ENCODE measurements at regions not wholly inside any gene's neighbourhood (a gene's known extent, or its start where the extent isn't known, plus 50 kb on each side); places are given as distances from the start of the nearest gene placed in this dataset.

DNA sequence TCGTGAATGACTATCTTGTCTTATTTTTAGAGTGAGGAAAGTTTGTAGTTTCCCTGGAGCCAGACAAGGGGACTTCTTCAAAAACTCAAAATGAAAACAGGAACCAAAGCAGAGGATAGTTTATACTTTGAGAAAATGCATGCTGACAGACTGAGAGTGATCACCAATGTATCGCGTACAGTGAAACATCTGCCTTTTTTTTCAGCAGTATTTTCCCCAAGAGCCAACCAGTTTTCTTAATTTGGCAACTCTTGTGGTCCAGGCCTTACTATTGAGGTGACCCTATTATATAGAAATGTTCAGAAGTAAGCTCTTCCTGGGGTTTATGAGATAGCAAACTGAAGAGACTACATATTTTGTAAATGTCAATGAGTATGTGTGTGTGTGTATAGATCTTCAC, 153.7 kb upstream of the VRK2 start:
- Histone ChIP-seq H2AFZ (ENCODE audit: low read length) (no peak overlapping the region), H3K4me3 (ENCODE audit: low read length, poor library complexity, severe bottlenecking) (no peak overlapping the region), H3K4me1 (ENCODE audit: insufficient read depth, low read length, poor library complexity, severe bottlenecking) (no peaks in the 10 kb centered on the region), H3F3A (ENCODE audit: low read depth) (no peaks in the 10 kb centered on the region), H3K79me2 (ENCODE audit: insufficient read depth, low read length) (no peaks in the 10 kb centered on the region), H4K20me1 (ENCODE audit: insufficient read depth, low read length, poor library complexity, severe bottlenecking) (no peaks in the 10 kb centered on the region), H3K27me3 (ENCODE audit: insufficient read depth, low read length, poor library complexity, severe bottlenecking) (no peaks in the 10 kb centered on the region), H3K9me2 (replicated peaks; ENCODE audit: low read depth, low read length) (no peaks in the 10 kb centered on the region), H3K9me3 (ENCODE audit: insufficient read depth, low read depth, low read length) (no peaks in the 10 kb centered on the region), H3K4me2 (ENCODE audit: low read depth, low read length, poor library complexity, severe bottlenecking) (no peak overlapping the region), H3K36me3 (ENCODE audit: insufficient read depth, low read length) (no peaks in the 10 kb centered on the region), H3K9ac (ENCODE audit: low read depth, low read length, poor library complexity, severe bottlenecking) (no peak overlapping the region)
- TF ChIP-seq EZH2phosphoT487 (IDR thresholded peaks at IDR 0.05; ENCODE audit: borderline replicate concordance) = no peak

- TF ChIP-seq EZH2phosphoT487 (IDR thresholded peaks at IDR 0.05; ENCODE audit: borderline replicate concordance) (no peak), CTCF (conservative IDR thresholded peaks at IDR 0.05; ENCODE audit: low read length) (no peak)
- H3K27me3 ChIP-seq (ENCODE audit: insufficient read depth, low read length, poor library complexity, severe bottlenecking) = no peaks in the 10 kb centered on the region
- H3K4me3 ChIP-seq (ENCODE audit: low read length, poor library complexity, severe bottlenecking) = no peak overlapping the region
- no peaks in the 10 kb centered on the region for H3K9me3 ChIP-seq (ENCODE audit: insufficient read depth, low read depth, low read length)
- no peak overlapping the region for H3K4me2 ChIP-seq (ENCODE audit: low read depth, low read length, poor library complexity, severe bottlenecking)
- no peaks in the 10 kb centered on the region for H3K36me3 ChIP-seq (ENCODE audit: insufficient read depth, low read length)
- H3K9ac ChIP-seq (ENCODE audit: low read depth, low read length, poor library complexity, severe bottlenecking) = no peak overlapping the region
- no peaks in the 10 kb centered on the region for H3K4me1 ChIP-seq (ENCODE audit: insufficient read depth, low read length, poor library complexity, severe bottlenecking)
- no peaks in the 10 kb centered on the region for H3K79me2 ChIP-seq (ENCODE audit: insufficient read depth, low read length)
- H3K9me2 ChIP-seq (replicated peaks; ENCODE audit: low read depth, low read length) = no peaks in the 10 kb centered on the region
- H2AFZ ChIP-seq (ENCODE audit: low read length) = no peak overlapping the region
- H4K20me1 ChIP-seq (ENCODE audit: insufficient read depth, low read length, poor library complexity, severe bottlenecking) = no peaks in the 10 kb centered on the region
- no peaks in the 10 kb centered on the region for H3F3A ChIP-seq (ENCODE audit: low read depth)
Measured at GRCh38 chr2:57893347-57893746, 153.3 kb upstream of the VRK2 start.

DNA sequence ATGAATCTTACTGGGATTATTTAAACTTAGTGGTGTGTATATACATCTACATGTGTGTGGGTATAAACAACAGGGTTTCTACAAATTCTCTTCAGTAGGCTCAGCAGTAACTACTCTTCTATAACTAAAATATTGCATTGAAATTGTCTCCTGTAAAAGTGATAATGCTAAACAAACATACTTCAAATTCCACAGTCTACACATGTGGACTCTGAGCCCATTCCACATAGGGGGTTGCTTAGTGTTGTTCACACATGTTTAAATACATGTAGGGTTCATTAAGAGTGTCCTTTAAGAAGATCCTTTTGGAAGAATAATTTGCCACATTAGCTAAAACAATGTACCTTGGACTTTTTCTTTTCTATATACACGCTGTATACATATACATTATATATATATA, 152.8 kb upstream of the VRK2 start:
- Histone ChIP-seq H3K9me3 (ENCODE audit: insufficient read depth, low read depth, low read length) (no peaks in the 10 kb centered on the region), H3K79me2 (ENCODE audit: insufficient read depth, low read length) (no peaks in the 10 kb centered on the region), H3K4me1 (ENCODE audit: insufficient read depth, low read length, poor library complexity, severe bottlenecking) (no peaks in the 10 kb centered on the region), H3K36me3 (ENCODE audit: insufficient read depth, low read length) (no peaks in the 10 kb centered on the region), H3K9ac (ENCODE audit: low read depth, low read length, poor library complexity, severe bottlenecking) (no peak overlapping the region), H4K20me1 (ENCODE audit: insufficient read depth, low read length, poor library complexity, severe bottlenecking) (no peaks in the 10 kb centered on the region), H3K4me3 (ENCODE audit: low read length, poor library complexity, severe bottlenecking) (no peak overlapping the region), H3K27me3 (ENCODE audit: insufficient read depth, low read length, poor library complexity, severe bottlenecking) (no peaks in the 10 kb centered on the region), H3F3A (ENCODE audit: low read depth) (no peaks in the 10 kb centered on the region), H3K9me2 (replicated peaks; ENCODE audit: low read depth, low read length) (no peaks in the 10 kb centered on the region), H2AFZ (ENCODE audit: low read length) (no peak overlapping the region), H3K4me2 (ENCODE audit: low read depth, low read length, poor library complexity, severe bottlenecking) (no peak overlapping the region)
- no peak for TF ChIP-seq CTCF (conservative IDR thresholded peaks at IDR 0.05; ENCODE audit: low read length)
- no peak for TF ChIP-seq EZH2phosphoT487 (IDR thresholded peaks at IDR 0.05; ENCODE audit: borderline replicate concordance)

- Histone ChIP-seq H3K4me2 (ENCODE audit: low read depth, low read length, poor library complexity, severe bottlenecking) (no peak overlapping the region), H3K36me3 (ENCODE audit: insufficient read depth, low read length) (no peaks in the 10 kb centered on the region), H3K27me3 (ENCODE audit: insufficient read depth, low read length, poor library complexity, severe bottlenecking) (no peaks in the 10 kb centered on the region), H3K79me2 (ENCODE audit: insufficient read depth, low read length) (no peaks in the 10 kb centered on the region), H3K9me3 (ENCODE audit: insufficient read depth, low read depth, low read length) (no peaks in the 10 kb centered on the region), H4K20me1 (ENCODE audit: insufficient read depth, low read length, poor library complexity, severe bottlenecking) (no peaks in the 10 kb centered on the region), H3K9ac (ENCODE audit: low read depth, low read length, poor library complexity, severe bottlenecking) (no peak overlapping the region), H3K9me2 (replicated peaks; ENCODE audit: low read depth, low read length) (no peaks in the 10 kb centered on the region), H3F3A (ENCODE audit: low read depth) (no peaks in the 10 kb centered on the region), H2AFZ (ENCODE audit: low read length) (no peak overlapping the region), H3K4me1 (ENCODE audit: insufficient read depth, low read length, poor library complexity, severe bottlenecking) (no peaks in the 10 kb centered on the region), H3K4me3 (ENCODE audit: low read length, poor library complexity, severe bottlenecking) (no peak overlapping the region)
- TF ChIP-seq EZH2phosphoT487 (IDR thresholded peaks at IDR 0.05; ENCODE audit: borderline replicate concordance) (no peak), CTCF (conservative IDR thresholded peaks at IDR 0.05; ENCODE audit: low read length) (no peak)
Measured at GRCh38 chr2:57894381-57894780, 152.2 kb upstream of the VRK2 start.
